ENCODE measurements at regions not wholly inside any gene's neighbourhood (a gene's known extent, or its start where the extent isn't known, plus 50 kb on each side); places are given as distances from the start of the nearest gene placed in this dataset.

- TF ChIP-seq CTCF (conservative IDR thresholded peaks at IDR 0.05): no peak
- Mint-ChIP-seq H3K9me3 (peaks cover 6% of the 10 kb centered on the region), H3K27me3 (ENCODE audit: low read depth) (no peaks in the 10 kb centered on the region), H3K27ac (ENCODE audit: unreplicated experiment) (no peak overlapping the region), H3K4me3 (no peak overlapping the region), H3K36me3 (ENCODE audit: low read depth) (no peaks in the 10 kb centered on the region), H3K4me1 (no peaks in the 10 kb centered on the region)
- no peak for DNase-seq (ENCODE audit: low read depth, low spot score)
Observed at GRCh38 chr21:35547946-35548774, 499.1 kb upstream of the RUNX1 start.

DNA sequence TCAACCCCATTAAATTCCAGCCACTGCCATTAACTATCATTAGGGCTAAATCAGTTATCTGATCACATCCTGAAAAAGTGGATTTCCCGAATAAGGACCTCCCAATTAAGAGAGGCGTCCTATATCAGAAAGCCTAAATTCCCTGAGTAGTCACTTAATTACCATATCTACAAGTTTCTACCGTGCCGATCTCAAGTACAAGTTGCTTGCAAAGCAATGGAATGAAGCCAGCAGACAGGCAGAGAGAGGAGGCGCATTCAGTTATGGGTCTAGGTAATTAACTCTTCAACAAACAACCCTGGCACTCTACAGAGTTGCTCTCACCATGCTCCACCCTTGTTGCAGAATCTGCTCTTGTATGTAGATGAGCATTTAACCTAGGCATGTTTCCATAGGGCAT, 494.6 kb upstream of the RUNX1 start:
- Mint-ChIP-seq H3K36me3 (ENCODE audit: low read depth) (no peaks in the 10 kb centered on the region), H3K4me3 (no peak overlapping the region), H3K27ac (ENCODE audit: unreplicated experiment) (no peak overlapping the region), H3K9me3 (peaks cover 9% of the 10 kb centered on the region), H3K4me1 (no peaks in the 10 kb centered on the region), H3K27me3 (ENCODE audit: low read depth) (no peaks in the 10 kb centered on the region)
- no peak for TF ChIP-seq CTCF (conservative IDR thresholded peaks at IDR 0.05)
- DNase-seq (ENCODE audit: low read depth, low spot score): no peak

DNA sequence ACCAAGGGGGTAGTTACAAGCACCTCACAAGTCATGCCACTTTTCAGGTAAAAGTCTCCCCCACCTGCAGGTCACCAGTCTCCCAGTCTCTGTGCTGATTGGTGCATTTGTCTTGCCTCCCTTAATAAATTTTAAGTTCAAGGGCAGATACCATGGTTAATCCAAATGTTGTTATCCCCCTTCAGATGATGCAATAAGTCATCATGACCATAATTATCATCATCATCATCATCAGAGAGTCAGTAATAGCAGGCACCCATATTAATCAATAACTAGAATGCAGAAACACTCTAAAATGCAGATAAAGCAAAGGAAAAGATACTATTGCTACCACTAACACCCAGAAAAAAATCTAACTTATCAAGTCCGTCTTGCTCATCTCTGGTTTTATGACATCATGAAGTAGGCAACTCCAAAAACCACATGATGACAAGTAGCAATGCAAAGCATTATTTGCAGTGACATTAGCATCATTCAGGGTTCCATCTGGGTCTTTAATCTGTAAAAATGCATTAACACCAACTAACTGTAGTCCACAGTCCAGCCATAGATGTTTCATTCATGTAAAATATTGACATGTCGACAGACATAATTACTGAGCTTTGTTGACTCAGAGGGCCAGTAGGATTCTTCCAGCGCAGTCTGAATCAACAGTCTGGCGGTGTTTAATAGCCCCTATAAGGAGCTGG, 492.0 kb upstream of the RUNX1 start:
- Mint-ChIP-seq H3K4me3 (no peak overlapping the region), H3K9me3 (peaks cover 4% of the 10 kb centered on the region), H3K36me3 (ENCODE audit: low read depth) (no peaks in the 10 kb centered on the region), H3K27me3 (ENCODE audit: low read depth) (no peaks in the 10 kb centered on the region), H3K27ac (ENCODE audit: unreplicated experiment) (no peak overlapping the region), H3K4me1 (no peaks in the 10 kb centered on the region)
- no peak for TF ChIP-seq CTCF (conservative IDR thresholded peaks at IDR 0.05)
- no peak for DNase-seq (ENCODE audit: low read depth, low spot score)

- no peaks in the 10 kb centered on the region for H3K27me3 Mint-ChIP-seq (ENCODE audit: low read depth)
- no peak overlapping the region for H3K27ac Mint-ChIP-seq (ENCODE audit: unreplicated experiment)
- H3K36me3 Mint-ChIP-seq (ENCODE audit: low read depth): no peaks in the 10 kb centered on the region
- H3K4me3 Mint-ChIP-seq: no peak overlapping the region
- TF ChIP-seq CTCF (conservative IDR thresholded peaks at IDR 0.05): no peak
- H3K4me1 Mint-ChIP-seq: no peaks in the 10 kb centered on the region
- H3K9me3 Mint-ChIP-seq: peaks cover 9% of the 10 kb centered on the region
- DNase-seq (ENCODE audit: low read depth, low spot score): no peak
Observed at GRCh38 chr21:35538386-35538785, 489.3 kb upstream of the RUNX1 start.

DNA sequence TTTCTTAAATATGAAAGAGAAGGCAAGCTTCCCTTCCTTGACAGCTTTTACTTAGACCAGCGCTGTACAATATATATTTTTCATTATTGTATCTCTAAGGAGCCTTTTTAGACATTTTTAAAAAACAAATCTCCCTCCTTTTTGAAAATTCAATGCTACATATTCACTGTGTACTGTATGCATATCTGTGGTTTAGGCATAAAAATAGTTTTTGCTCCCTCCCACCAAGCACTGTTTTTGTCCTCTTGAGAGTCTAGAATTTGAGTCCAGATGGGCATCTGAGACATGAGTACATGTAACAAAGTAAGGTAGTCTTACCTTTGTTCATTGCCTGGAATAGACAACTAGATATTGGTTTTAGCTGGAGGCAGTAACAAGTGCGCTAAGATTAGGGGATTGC, 488.5 kb upstream of the RUNX1 start:
- no peak for TF ChIP-seq CTCF (conservative IDR thresholded peaks at IDR 0.05)
- no peaks in the 10 kb centered on the region for H3K27me3 Mint-ChIP-seq (ENCODE audit: low read depth)
- H3K4me1 Mint-ChIP-seq: no peaks in the 10 kb centered on the region
- no peak for DNase-seq (ENCODE audit: low read depth, low spot score)
- no peak overlapping the region for H3K4me3 Mint-ChIP-seq
- no peaks in the 10 kb centered on the region for H3K36me3 Mint-ChIP-seq (ENCODE audit: low read depth)
- peaks cover 9% of the 10 kb centered on the region for H3K9me3 Mint-ChIP-seq
- H3K27ac Mint-ChIP-seq (ENCODE audit: unreplicated experiment): no peak overlapping the region
